Vagina (tissue), 2 donors: ENCODE measurements at regions not wholly inside any gene's neighbourhood (a gene's known extent, or its start where the extent isn't known, plus 50 kb on each side); places are given as distances from the start of the nearest gene placed in this dataset.

Experiments
- CTCF ChIP-seq, 3 experiments: fragments of 450-650 bp in 2 of 3; fragments of 200-600 bp in 1 of 3; sonication (generic) in 1 of 3; IDR thresholded peaks; one replicate each; pipeline ENCODE4 v1.5.1; 2017 to 2019; ENCODE audit warnings: antibody characterized with exemption in 3 of 3, mild to moderate bottlenecking in 2 of 3, moderate library complexity in 2 of 3
- POLR2A ChIP-seq, 2 donors: fragments of 450-650 bp; IDR thresholded peaks; one replicate each; pipeline ENCODE4 v1.6.1; 2017; ENCODE audit warnings: antibody characterized with exemption in 2 of 2, mild to moderate bottlenecking in 2 of 2, moderate library complexity in 2 of 2
- POLR2AphosphoS5 ChIP-seq, 2 donors: sonication (generic); formaldehyde crosslinking; IDR thresholded peaks; one replicate each; pipeline ENCODE4 v1.9.0; 2017; ENCODE audit warnings: antibody characterized with exemption in 2 of 2, mild to moderate bottlenecking in 2 of 2, low read depth in 1 of 2; ENCODE audit not compliant: insufficient read depth in 1 of 2

GRCh38 chr10:44024356-44025116 is 360.4 kb downstream of the CXCL12 start:
- TF ChIP-seq CTCF (IDR thresholded peaks at IDR 0.05) (no peak), POLR2A (IDR thresholded peaks at IDR 0.05) (no peak), POLR2AphosphoS5 (IDR thresholded peaks at IDR 0.05; ENCODE audit: insufficient read depth in 1 of 2, low read depth in 1 of 2) (no peak)
